Erythroblast (primary cell): ENCODE measurements at regions not wholly inside any gene's neighbourhood (a gene's known extent, or its start where the extent isn't known, plus 50 kb on each side); places are given as distances from the start of the nearest gene placed in this dataset.

ENCODE experiments used
- GATA1 ChIP-seq: IDR thresholded peaks from 2 replicates; pipeline ENCODE4 v1.6.1; 2011; ENCODE audit warnings: low read depth, mild to moderate bottlenecking, control low read depth, low read length, moderate library complexity
- POLR2A ChIP-seq: IDR thresholded peaks from 2 replicates; pipeline ENCODE4 v1.6.1; 2011; ENCODE audit warnings: mild to moderate bottlenecking, low read length

- TF ChIP-seq POLR2A (no peak), GATA1 (no peak)
Measured at GRCh38 chr2:74071426-74071825, 76.3 kb downstream of the BOLA3 start.
